ENCODE measurements at regions not wholly inside any gene's neighbourhood (a gene's known extent, or its start where the extent isn't known, plus 50 kb on each side); places are given as distances from the start of the nearest gene placed in this dataset.

DNA sequence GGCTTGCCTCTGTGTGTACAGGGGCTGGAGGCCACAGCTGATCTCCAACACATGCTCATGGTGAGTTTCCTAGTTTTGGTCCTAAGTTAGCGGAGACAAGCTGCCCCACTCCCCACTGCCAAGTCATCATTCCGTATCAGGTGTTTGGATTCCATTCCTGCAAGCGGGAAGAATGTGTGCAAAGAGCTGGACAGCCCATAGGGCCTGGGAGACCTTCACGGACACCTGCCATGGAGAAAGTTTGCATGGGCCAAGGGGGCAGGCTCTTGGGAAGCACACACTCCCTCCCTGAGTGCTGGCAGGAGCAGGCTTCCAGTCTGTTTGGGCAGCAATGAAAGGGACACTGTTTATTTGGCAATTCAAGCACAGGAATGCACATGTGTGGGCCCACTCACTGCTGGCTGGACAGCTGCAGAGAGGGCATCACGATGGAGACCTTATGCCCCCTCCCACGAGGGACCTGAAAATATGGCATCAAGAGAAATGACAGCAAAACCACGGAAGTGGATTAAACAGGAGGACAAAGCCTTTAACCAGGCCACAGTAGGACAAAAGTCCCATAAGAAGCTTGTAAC is 149.7 kb downstream of the KLF13 start (continued):
- TF ChIP-seq TCF12 (IDR thresholded peaks at IDR 0.05) (no peak), TCF12 (CRISPR knock-in tag; IDR thresholded peaks at IDR 0.05) (no peak), REPIN1 (CRISPR knock-in tag; IDR thresholded peaks at IDR 0.05; ENCODE audit: borderline replicate concordance, low read depth) (no peak), TBX2 (CRISPR knock-in tag; IDR thresholded peaks at IDR 0.05; ENCODE audit: borderline replicate concordance) (no peak), POGZ (CRISPR knock-in tag; IDR thresholded peaks at IDR 0.05) (no peak), SRSF4 (IDR thresholded peaks at IDR 0.05; ENCODE audit: low read depth, low read length, poor library complexity, severe bottlenecking) (no peak), MTA3 (CRISPR knock-in tag; IDR thresholded peaks at IDR 0.05) (no peak), HCFC1 (IDR thresholded peaks at IDR 0.05; ENCODE audit: low read depth, low read length) (no peak)
- TF ChIP-seq, protein P1, sequence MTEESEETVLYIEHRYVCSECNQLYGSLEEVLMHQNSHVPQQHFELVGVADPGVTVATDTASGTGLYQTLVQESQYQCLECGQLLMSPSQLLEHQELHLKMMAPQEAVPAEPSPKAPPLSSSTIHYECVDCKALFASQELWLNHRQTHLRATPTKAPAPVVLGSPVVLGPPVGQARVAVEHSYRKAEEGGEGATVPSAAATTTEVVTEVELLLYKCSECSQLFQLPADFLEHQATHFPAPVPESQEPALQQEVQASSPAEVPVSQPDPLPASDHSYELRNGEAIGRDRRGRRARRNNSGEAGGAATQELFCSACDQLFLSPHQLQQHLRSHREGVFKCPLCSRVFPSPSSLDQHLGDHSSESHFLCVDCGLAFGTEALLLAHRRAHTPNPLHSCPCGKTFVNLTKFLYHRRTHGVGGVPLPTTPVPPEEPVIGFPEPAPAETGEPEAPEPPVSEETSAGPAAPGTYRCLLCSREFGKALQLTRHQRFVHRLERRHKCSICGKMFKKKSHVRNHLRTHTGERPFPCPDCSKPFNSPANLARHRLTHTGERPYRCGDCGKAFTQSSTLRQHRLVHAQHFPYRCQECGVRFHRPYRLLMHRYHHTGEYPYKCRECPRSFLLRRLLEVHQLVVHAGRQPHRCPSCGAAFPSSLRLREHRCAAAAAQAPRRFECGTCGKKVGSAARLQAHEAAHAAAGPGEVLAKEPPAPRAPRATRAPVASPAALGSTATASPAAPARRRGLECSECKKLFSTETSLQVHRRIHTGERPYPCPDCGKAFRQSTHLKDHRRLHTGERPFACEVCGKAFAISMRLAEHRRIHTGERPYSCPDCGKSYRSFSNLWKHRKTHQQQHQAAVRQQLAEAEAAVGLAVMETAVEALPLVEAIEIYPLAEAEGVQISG (CRISPR knock-in tag; IDR thresholded peaks at IDR 0.05): no peak
- TF ChIP-seq, protein P2, sequence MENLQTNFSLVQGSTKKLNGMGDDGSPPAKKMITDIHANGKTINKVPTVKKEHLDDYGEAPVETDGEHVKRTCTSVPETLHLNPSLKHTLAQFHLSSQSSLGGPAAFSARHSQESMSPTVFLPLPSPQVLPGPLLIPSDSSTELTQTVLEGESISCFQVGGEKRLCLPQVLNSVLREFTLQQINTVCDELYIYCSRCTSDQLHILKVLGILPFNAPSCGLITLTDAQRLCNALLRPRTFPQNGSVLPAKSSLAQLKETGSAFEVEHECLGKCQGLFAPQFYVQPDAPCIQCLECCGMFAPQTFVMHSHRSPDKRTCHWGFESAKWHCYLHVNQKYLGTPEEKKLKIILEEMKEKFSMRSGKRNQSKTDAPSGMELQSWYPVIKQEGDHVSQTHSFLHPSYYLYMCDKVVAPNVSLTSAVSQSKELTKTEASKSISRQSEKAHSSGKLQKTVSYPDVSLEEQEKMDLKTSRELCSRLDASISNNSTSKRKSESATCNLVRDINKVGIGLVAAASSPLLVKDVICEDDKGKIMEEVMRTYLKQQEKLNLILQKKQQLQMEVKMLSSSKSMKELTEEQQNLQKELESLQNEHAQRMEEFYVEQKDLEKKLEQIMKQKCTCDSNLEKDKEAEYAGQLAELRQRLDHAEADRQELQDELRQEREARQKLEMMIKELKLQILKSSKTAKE (CRISPR knock-in tag; IDR thresholded peaks at IDR 0.05; ENCODE audit: borderline replicate concordance): no peak

All from HepG2 (cell line).